ENCODE measurements at regions not wholly inside any gene's neighbourhood (a gene's known extent, or its start where the extent isn't known, plus 50 kb on each side); places are given as distances from the start of the nearest gene placed in this dataset.

DNA sequence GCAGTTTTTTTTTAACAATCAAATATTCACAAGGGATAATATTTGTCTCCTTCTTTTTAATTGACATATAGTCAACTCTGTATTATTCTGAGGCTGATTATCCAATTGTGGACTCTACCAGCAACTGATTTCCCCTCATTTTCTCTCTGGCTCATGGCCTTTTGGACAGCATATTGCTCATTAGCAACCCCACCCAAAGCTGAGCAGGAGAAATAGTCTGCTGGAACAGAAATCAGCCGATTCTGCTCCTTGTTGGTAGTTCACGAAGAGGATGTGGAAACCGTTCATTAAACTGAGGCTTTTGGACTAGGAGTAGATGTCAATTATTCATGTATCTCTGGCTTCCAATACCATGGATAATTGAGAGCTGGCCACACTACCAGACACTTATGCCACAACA, 428.4 kb upstream of the INTU start:
- DNase-seq (ENCODE audit: low read depth, low spot score) (no peak), FAIRE-seq (no peak), ATAC-seq (no peak)
- ChIA-PET SMC1A (ENCODE audit: uncharacterized antibody, unreplicated experiment) (no interaction called here), CTCF (no interaction called here), POLR2A (no interaction called here), RAD21 (ENCODE audit: unreplicated experiment) (no interaction called here)
- Histone ChIP-seq H3K9ac (ENCODE audit: control insufficient read depth, insufficient read depth, low read length) (no peak overlapping the region), H3K4me1 (ENCODE audit: control insufficient read depth, insufficient read depth, low read length) (no peaks in the 10 kb centered on the region), H3K9me3 (replicated peaks; ENCODE audit: control insufficient read depth, insufficient read depth, low read length) (no peaks in the 10 kb centered on the region), H3K4me2 (ENCODE audit: control insufficient read depth, insufficient read depth) (no peak overlapping the region), H3K27me3 (replicated peaks in 1 of 2; ENCODE audit: control insufficient read depth in 2 of 2, insufficient read depth in 2 of 2, low read length in 1 of 2) (no peaks in the 10 kb centered on the region), H3K79me2 (ENCODE audit: control insufficient read depth, insufficient read depth, low read length) (no peaks in the 10 kb centered on the region), H3K27ac (ENCODE audit: control insufficient read depth, insufficient read depth) (no peak overlapping the region), H4K20me1 (ENCODE audit: control insufficient read depth, insufficient read depth) (no peaks in the 10 kb centered on the region), H3K36me3 (ENCODE audit: control insufficient read depth in 2 of 2, insufficient read depth in 2 of 2, low read length in 1 of 2) (no peaks in the 10 kb centered on the region), H2AFZ (ENCODE audit: control insufficient read depth, low read depth, low read length) (no peak overlapping the region), H3K4me3 (no peak overlapping the region)
- WGBS (ENCODE audit: insufficient coverage, insufficient replicate concordance, low lambda C conversion rate, missing lambda C conversion rate) = 7% methylated on average over 3 of the region's 3 CpGs
- intact Hi-C loops (cut with micrococcal nuclease; ENCODE audit: unreplicated experiment) = no loop called here
- BruUV-seq (replicated peaks) = no TSS peak
- TF ChIP-seq PAX5 (IDR thresholded peaks at IDR 0.05; ENCODE audit: borderline replicate concordance, low read depth, low read length) (no peak), GABPA (IDR thresholded peaks at IDR 0.05; ENCODE audit: low read depth) (no peak), SUPT20H (IDR thresholded peaks at IDR 0.05; ENCODE audit: borderline replicate concordance, control insufficient read depth, low read depth, low read length) (no peak)
- TF ChIP-seq, protein P1, sequence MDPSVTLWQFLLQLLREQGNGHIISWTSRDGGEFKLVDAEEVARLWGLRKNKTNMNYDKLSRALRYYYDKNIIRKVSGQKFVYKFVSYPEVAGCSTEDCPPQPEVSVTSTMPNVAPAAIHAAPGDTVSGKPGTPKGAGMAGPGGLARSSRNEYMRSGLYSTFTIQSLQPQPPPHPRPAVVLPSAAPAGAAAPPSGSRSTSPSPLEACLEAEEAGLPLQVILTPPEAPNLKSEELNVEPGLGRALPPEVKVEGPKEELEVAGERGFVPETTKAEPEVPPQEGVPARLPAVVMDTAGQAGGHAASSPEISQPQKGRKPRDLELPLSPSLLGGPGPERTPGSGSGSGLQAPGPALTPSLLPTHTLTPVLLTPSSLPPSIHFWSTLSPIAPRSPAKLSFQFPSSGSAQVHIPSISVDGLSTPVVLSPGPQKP (IDR thresholded peaks at IDR 0.05; ENCODE audit: low read depth, low read length) = no peak
- TF ChIP-seq, protein P2, sequence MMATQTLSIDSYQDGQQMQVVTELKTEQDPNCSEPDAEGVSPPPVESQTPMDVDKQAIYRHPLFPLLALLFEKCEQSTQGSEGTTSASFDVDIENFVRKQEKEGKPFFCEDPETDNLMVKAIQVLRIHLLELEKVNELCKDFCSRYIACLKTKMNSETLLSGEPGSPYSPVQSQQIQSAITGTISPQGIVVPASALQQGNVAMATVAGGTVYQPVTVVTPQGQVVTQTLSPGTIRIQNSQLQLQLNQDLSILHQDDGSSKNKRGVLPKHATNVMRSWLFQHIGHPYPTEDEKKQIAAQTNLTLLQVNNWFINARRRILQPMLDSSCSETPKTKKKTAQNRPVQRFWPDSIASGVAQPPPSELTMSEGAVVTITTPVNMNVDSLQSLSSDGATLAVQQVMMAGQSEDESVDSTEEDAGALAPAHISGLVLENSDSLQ (IDR thresholded peaks at IDR 0.05) = no peak
- in situ Hi-C loops (cut with MboI) = no loop called here

DNA sequence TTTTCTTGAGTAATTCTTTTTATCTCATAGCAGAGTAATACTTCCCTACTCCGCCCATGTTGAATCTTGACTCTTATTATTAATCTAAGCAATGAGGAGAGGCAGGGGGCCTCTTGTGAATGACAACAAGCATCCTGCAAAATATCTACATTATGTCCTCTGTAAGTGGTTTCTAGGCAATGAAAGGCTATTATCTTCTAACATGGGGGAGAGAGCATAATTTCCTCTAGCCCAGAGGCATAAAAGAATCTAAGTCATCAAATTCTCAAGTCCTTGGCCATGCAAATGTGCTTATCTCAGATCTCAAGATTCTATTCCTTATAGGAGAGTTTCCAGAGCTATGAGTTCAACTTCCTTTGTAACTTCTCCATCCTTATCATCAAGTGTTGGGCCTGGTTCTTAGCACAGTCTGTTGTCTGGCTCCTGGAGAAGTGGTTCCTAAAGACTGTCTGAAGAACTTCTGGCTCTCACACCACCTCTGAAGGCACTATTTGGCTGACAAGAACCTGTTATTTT, 423.1 kb upstream of the INTU start:
- ChIA-PET SMC1A (ENCODE audit: uncharacterized antibody, unreplicated experiment) (no interaction called here), POLR2A (no interaction called here), RAD21 (ENCODE audit: unreplicated experiment) (no interaction called here), CTCF (no interaction called here)
- BruUV-seq (replicated peaks) = no TSS peak
- Histone ChIP-seq H3K9ac (ENCODE audit: control insufficient read depth, insufficient read depth, low read length) (no peak overlapping the region), H3K4me1 (ENCODE audit: control insufficient read depth, insufficient read depth, low read length) (no peaks in the 10 kb centered on the region), H3K9me3 (replicated peaks; ENCODE audit: control insufficient read depth, insufficient read depth, low read length) (no peaks in the 10 kb centered on the region), H3K79me2 (ENCODE audit: control insufficient read depth, insufficient read depth, low read length) (no peaks in the 10 kb centered on the region), H3K27me3 (replicated peaks in 1 of 2; ENCODE audit: control insufficient read depth in 2 of 2, insufficient read depth in 2 of 2, low read length in 1 of 2) (no peaks in the 10 kb centered on the region), H2AFZ (ENCODE audit: control insufficient read depth, low read depth, low read length) (no peak overlapping the region), H3K4me2 (ENCODE audit: control insufficient read depth, insufficient read depth) (no peak overlapping the region), H4K20me1 (ENCODE audit: control insufficient read depth, insufficient read depth) (no peaks in the 10 kb centered on the region), H3K36me3 (ENCODE audit: control insufficient read depth in 2 of 2, insufficient read depth in 2 of 2, low read length in 1 of 2) (no peaks in the 10 kb centered on the region), H3K4me3 (no peak overlapping the region), H3K27ac (ENCODE audit: control insufficient read depth, insufficient read depth) (no peak overlapping the region)
- TF ChIP-seq NBN (IDR thresholded peaks at IDR 0.05) = no peak
- TF ChIP-seq, protein P3, sequence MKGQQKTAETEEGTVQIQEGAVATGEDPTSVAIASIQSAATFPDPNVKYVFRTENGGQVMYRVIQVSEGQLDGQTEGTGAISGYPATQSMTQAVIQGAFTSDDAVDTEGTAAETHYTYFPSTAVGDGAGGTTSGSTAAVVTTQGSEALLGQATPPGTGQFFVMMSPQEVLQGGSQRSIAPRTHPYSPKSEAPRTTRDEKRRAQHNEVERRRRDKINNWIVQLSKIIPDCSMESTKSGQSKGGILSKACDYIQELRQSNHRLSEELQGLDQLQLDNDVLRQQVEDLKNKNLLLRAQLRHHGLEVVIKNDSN (IDR thresholded peaks at IDR 0.05; ENCODE audit: borderline replicate concordance, extremely low read length, insufficient read depth, low read depth, low read length) = no peak
- TF ChIP-seq, protein P4, sequence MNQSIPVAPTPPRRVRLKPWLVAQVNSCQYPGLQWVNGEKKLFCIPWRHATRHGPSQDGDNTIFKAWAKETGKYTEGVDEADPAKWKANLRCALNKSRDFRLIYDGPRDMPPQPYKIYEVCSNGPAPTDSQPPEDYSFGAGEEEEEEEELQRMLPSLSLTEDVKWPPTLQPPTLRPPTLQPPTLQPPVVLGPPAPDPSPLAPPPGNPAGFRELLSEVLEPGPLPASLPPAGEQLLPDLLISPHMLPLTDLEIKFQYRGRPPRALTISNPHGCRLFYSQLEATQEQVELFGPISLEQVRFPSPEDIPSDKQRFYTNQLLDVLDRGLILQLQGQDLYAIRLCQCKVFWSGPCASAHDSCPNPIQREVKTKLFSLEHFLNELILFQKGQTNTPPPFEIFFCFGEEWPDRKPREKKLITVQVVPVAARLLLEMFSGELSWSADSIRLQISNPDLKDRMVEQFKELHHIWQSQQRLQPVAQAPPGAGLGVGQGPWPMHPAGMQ (IDR thresholded peaks at IDR 0.05; ENCODE audit: borderline replicate concordance) = no peak
- 8% methylated on average over 1 of the region's 1 CpG for WGBS (ENCODE audit: insufficient coverage, insufficient replicate concordance, low lambda C conversion rate, missing lambda C conversion rate)
- no peak for DNase-seq (ENCODE audit: low read depth, low spot score)
- intact Hi-C loops (cut with micrococcal nuclease; ENCODE audit: unreplicated experiment) (no loop called here), in situ Hi-C loops (cut with MboI) (no loop called here)
- no peak for FAIRE-seq
- no peak for ATAC-seq
